ENCODE measurements at regions not wholly inside any gene's neighbourhood (a gene's known extent, or its start where the extent isn't known, plus 50 kb on each side); places are given as distances from the start of the nearest gene placed in this dataset.

DNA sequence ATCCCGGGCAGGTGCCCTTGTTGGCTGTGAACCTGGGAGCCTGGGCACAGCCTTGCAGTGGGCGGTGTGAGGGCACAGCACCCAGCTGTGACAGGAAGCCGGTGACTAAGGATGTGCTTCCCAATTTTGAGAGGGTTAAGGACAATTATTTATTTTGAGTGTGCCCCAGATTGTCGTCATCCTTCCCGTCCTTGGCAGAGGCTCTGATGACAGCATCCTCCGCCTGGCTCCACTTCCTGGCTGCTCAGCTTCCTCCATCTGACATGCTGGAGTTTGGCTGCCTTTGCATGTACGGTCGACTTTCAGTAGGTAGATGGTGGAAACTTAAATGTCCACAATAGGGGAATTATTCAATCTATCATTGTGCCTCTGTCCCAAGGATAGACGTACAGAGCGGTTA, 282.4 kb upstream of the EEF2KMT start:
- no peak for DNase-seq

DNA sequence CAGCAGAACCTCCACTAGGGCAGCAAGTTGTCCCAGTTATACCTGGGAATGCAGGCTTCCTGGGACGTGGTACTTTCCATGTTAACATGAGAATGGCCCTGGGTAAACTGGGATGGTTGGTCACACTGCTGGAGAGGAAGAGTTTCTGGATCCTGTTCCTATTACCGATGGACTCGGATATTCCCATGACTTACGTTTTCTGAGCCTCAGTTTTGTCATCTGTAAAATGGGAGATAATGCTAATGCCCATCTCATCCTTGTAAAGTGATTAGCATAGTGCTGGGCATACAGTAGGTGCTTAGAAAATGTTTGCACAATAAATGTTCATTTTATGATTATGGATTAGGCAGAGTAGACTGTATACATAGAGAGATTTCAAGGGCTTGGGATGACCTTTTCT, 280.9 kb upstream of the EEF2KMT start:
- no peak for DNase-seq

GRCh38 chr16:5377280-5377898, 279.8 kb upstream of the EEF2KMT start:
- DNase-seq: no peak

DNA sequence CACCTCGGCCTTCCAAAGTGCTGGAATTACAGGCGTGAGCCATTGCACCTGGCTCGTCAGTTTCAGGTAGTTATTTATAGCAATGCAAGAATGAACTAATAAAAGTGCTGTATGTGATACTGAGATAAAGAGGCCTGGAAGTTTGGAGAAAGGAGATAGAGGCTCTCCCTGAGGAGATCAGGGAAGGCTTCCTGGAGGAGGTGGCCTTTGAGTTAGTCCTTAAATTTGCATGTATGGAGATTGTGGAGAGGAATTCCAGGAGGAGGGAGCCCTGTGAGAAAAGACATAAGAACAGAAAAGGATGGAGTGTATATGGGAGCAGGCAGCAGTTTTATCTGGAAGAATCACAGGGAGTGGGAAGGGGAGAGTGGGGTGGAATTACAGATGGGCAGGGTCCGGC, 276.6 kb upstream of the EEF2KMT start:
- no peak for DNase-seq

DNA sequence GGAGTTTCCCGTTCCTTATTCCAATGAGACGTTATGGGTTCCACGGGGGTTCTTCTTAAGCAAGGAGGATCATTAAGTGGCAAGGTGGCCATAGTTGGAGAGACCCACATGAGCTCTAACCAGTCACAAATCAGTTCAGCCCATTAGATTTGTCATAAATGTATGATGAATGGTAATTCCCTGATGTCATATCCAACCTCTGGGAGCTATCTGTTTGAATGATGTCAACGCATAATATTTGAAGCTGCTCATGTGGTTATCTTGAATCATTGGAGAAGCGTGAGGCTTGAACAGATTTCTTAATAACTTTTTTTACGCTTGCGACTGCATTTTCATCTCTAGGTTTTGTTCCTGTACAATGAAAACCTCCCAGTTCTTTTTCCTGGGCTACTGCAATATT, 270.4 kb upstream of the EEF2KMT start:
- no peak for DNase-seq

DNA sequence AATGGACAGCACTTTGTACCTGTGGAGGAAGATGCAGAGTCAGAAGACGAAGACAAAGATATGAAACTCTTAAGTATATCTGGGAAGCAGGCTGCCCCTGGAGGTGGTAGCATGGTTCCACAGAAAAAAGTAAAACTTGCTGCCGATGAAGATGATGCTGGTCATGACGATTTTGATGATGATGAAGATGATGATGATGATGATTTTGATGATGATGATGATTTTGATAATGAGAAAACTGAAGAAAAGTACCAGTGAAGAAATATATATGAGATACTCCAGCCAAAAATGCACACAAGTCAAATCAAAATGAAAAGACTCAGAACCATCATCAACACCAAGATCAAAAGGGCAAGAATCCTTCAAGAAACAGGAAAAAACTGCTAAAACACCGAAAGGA, 268.5 kb upstream of the EEF2KMT start:
- no peak for DNase-seq

- no peak for DNase-seq
Measured at GRCh38 chr16:5364186-5364585, 266.6 kb upstream of the EEF2KMT start.

DNA sequence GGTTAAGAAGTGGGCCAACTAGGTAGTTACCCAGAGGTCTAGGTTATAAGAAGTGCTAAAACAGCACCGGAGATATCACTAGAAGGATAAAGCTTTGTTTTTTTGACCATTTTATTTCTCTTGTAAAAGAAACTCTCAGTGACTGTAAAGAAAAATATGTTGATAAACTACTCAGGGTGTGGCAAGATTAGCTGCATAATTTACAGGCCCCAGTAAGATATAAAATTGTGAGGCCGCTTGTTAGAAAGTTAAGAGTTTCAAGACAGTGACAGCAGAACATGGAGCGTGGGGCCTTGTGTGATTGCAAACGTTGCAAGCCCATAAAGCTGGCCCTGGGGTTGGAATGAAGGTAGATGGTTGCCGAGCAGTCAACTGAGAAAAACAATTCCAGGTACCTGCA, 263.7 kb upstream of the EEF2KMT start:
- DNase-seq: no peak

DNA sequence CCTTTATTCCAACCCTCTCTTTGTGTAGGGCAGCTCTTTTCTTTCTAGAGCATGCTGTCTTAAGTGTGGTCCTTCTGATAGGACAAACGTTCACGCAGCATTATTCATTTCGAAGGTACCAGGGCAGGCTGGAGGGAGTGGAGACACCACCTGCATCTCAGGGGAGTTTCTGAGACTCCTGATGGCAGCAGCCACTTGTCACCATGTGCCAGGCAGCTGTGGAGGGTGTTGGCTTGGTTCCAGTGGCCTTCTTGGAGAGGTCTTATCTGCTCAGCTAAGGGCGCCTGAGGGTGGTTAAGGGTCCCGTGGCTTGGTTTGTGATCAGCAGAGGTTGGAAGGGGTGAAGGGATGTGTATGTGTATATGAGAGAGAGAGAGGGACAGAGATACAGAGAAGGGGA, 257.1 kb upstream of the EEF2KMT start:
- DNase-seq: no peak

DNA sequence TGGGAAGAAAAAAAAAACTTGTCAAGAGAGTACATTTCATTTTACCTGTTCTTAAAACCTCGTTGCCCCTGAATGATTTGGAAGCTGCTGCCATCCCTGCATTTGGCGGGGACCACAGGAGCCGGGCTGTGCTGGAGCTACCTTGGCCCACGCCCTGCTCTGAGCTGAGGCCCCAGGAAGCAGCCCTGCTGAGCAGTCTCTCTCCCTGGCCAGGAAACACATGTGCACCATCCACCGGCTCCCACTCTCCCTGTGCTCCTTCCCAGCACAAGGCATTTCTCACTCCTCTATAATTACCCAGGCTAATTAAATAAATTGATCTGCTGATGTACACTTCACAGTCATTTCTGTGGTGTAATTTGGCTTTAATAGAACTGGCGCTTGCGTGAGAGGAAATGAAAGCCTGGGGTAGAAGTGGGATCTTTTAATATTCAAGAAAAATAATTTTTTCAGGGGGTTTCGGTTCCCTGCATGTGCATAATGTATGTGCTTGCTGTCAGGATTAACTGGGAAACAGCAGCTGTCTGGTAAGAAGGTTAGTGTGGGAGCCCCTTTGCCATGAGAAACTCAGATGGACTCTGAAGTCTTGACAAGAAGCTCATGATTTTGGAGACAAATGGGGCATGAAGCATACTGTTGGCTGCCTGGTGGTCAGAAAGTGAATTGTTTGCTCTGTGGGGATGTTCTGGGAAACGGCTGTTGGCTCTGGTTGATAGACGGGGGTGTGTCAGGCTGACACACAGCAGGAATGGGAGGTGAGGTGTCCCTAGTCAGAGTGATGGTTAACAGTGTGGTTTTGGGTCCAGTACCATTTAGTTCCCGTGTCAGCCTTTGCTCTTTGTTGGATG, 252.3 kb upstream of the EEF2KMT start:
- DNase-seq: peak; percentile 10

DNA sequence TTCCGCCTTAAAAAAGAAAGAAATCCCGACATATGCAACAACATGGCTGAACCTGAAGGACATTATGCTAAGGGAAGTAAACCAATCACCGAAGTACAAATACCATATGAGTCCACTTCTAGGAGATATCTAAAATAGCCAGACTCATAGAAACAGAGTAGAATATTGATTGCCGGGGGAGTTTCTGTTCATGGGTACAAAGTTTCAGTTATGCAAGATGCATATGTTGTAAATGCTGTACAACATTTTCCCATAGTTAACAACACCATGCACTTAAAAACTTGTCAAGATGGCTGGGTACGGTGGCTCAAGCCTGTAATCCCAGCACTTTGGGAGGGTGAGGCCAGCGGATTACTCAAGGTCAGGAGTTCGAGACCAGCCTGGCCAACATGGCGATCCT, 251.5 kb upstream of the EEF2KMT start:
- no peak for DNase-seq

DNA sequence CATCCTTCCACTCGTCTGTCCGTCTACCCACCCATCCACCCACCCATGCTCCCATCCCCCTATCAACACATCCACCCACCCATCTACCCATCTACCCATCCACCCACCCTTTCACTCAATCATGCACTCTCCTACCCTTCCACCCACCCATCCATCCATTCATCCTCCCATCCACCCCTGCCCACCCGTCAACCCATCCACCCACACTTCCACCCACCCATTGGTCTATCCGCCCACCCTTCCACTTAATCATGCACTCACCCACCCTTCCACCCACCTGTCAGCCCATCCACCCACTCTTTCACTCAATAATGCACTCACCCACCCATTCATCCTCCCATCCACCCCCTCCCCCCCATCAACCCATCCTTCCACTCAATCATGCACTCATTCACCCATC, 250.0 kb upstream of the EEF2KMT start:
- no peak for DNase-seq

DNA sequence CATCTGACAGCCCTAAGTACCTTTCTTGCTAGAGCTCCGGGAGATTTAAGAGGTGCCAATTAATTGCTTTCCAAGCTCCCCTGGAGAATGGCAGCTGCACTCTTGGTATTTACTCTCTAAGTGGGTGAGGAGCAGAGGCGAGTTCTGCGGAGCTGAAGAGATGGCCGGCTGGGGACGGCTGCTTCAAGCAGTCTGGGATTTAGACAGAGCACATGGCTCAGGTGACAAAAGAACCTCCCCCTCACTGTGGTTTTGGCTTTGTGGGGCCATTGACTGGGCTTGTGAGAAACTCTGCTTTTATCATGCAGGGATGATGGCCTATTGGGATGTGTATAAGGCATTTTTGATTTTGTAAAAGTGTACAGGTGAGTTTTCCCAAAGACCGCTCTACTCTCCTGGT, 239.3 kb upstream of the EEF2KMT start:
- DNase-seq: no peak

- no peak for DNase-seq
Measured at GRCh38 chr16:5333991-5334390, 236.4 kb upstream of the EEF2KMT start.

GRCh38 chr16:5333126-5333525, 235.5 kb upstream of the EEF2KMT start:
- DNase-seq: no peak

GRCh38 chr16:5330058-5330457, 232.5 kb upstream of the EEF2KMT start:
- no peak for DNase-seq

GRCh38 chr16:5328546-5328945, 231.0 kb upstream of the EEF2KMT start:
- no peak for DNase-seq

- no peak for DNase-seq
Measured at GRCh38 chr16:5326395-5326794, 228.8 kb upstream of the EEF2KMT start.

DNA sequence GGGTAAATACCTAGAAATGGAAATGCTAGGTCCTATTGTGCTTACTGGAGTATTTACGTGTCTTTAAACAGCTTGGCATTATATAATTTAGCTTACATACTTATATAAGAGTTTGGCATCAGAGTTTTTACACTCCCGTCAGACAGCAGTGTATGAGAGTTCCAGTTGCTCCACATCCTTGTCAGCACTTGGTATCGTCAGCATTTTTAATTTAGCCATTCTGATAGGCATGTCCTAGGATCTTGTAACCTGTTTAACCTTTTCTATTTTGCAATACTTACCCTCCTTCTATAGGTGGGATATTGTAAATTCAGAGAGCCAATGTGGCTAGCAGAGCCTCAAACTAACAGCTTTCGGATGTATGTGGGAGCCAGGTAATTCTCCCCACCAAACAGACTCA, 228.3 kb upstream of the EEF2KMT start:
- DNase-seq: no peak

GRCh38 chr16:5323284-5324141, 225.9 kb upstream of the EEF2KMT start:
- DNase-seq: no peak

DNA sequence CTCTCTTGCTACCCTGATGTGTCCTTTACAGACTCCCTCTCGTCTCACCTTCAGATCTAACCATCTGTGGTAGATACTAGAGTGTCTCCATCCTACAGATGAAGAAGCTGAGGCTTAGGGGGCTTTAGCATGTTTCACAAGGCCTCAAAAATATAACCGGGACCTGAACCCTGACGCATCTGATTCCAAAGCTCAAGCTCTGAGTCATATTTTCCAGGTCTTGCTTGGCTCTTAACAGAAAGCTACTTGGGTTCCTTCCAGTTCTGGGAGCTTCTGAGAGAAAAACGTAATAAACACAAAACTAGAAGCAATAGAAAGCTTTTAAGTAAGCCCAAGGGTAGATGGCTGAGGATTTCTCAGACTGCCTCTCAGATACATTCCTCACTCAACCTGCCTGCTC, 224.3 kb upstream of the EEF2KMT start:
- no peak for DNase-seq

- DNase-seq: no peak
Measured at GRCh38 chr16:5319799-5320198, 222.2 kb upstream of the EEF2KMT start.

- DNase-seq: no peak
Measured at GRCh38 chr16:5315914-5316313, 218.3 kb upstream of the EEF2KMT start.

DNA sequence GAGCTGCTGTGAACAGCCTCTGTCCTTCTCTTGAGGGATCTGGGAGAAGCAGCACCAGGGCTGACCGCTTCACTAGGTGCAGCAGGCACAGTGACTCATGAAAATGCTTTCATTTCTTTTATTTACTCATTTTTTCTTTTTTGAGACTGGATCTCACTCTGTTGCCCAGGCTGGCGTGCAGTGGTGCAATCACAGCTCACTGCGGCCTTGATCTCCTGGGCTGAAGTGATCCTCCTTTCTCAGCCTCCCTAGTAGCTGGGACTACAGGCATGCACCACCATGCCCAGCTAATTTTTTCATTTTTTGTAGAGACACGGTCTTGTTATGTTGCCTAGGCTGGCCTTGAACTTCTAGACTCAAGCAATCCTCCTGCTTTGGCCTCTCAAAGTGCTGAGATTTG, 216.8 kb upstream of the EEF2KMT start:
- no peak for DNase-seq

Data from NCI-H748 treated with DMSO at 0.1 percent for 48 hours (cell line).